ENCODE measurements at regions not wholly inside any gene's neighbourhood (a gene's known extent, or its start where the extent isn't known, plus 50 kb on each side); places are given as distances from the start of the nearest gene placed in this dataset.

DNA sequence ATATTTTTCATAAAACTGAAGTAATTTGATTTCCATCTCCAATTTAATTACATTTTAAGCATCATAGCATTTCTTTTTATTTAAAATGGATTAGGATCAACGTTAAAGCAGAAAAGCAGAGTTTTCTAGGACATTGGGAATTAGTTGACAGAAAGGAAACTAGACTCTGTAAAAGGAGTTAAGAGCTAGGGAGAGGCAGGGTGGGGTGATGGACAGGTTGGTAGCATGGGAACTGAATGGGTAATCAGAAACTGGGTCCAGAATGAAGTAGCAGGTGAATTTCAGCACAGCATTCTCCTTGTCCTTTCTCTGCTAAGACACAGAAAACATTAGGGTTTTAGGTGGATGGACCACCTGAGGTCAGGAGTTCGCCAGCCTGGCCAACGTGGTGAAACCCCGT, 97.6 kb downstream of the ANAPC4 start:
- DNase-seq, result no peak
- Mint-ChIP-seq H3K36me3 (no peaks in the 10 kb centered on the region), H3K4me1 (no peaks in the 10 kb centered on the region), H3K27ac (no peak overlapping the region), H3K4me3 (no peak overlapping the region), H3K27me3 (no peaks in the 10 kb centered on the region), H3K9me3 (peaks cover 5% of the 10 kb centered on the region)
- CTCF ChIA-PET, result no interaction called here

DNA sequence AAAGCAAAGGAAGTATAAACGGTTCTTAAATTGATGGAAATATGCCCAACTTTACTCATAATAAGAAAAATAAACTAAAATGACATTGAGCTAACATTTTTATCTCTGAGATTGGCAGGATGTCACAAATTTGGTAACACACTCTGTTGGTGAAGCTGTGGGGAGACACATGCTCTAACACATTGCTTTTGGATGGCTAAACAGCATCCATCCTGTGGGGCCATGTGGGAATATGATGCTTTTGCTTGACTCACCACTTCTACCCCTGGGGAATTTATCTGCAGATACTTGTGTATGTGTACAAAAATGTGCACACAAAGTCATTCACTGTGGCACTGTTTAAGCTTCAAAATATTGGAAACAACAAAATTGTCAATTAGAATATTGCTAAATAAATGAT, 100.2 kb downstream of the ANAPC4 start:
- Mint-ChIP-seq H3K27ac (no peak overlapping the region), H3K4me3 (no peak overlapping the region), H3K27me3 (no peaks in the 10 kb centered on the region), H3K4me1 (no peaks in the 10 kb centered on the region), H3K36me3 (no peaks in the 10 kb centered on the region), H3K9me3 (no peaks in the 10 kb centered on the region)
- CTCF ChIA-PET, result no interaction called here
- no peak for DNase-seq

- no peaks in the 10 kb centered on the region for H3K27me3 Mint-ChIP-seq
- no peak overlapping the region for H3K4me3 Mint-ChIP-seq
- H3K9me3 Mint-ChIP-seq, result peaks cover 4% of the 10 kb centered on the region
- DNase-seq, result no peak
- no peaks in the 10 kb centered on the region for H3K4me1 Mint-ChIP-seq
- CTCF ChIA-PET, result no interaction called here
- H3K36me3 Mint-ChIP-seq, result no peaks in the 10 kb centered on the region
- H3K27ac Mint-ChIP-seq, result no peak overlapping the region
These were observed 104.6 kb downstream of the ANAPC4 start for GRCh38 chr4:25481648-25482047.

GRCh38 chr4:25484243-25484721, 107.2 kb downstream of the ANAPC4 start:
- H3K4me3 Mint-ChIP-seq, result no peak overlapping the region
- CTCF ChIA-PET, result no interaction called here
- H3K27me3 Mint-ChIP-seq, result no peaks in the 10 kb centered on the region
- peaks cover 9% of the 10 kb centered on the region for H3K9me3 Mint-ChIP-seq
- no peaks in the 10 kb centered on the region for H3K4me1 Mint-ChIP-seq
- DNase-seq, result no peak
- H3K27ac Mint-ChIP-seq, result no peak overlapping the region
- no peaks in the 10 kb centered on the region for H3K36me3 Mint-ChIP-seq

- CTCF ChIA-PET, result no interaction called here
- peaks cover 9% of the 10 kb centered on the region for H3K9me3 Mint-ChIP-seq
- H3K4me1 Mint-ChIP-seq, result no peaks in the 10 kb centered on the region
- DNase-seq, result no peak
- no peaks in the 10 kb centered on the region for H3K27me3 Mint-ChIP-seq
- no peak overlapping the region for H3K4me3 Mint-ChIP-seq
- H3K27ac Mint-ChIP-seq, result no peak overlapping the region
- no peaks in the 10 kb centered on the region for H3K36me3 Mint-ChIP-seq
These were observed 108.0 kb downstream of the ANAPC4 start for GRCh38 chr4:25485104-25485503.

- H3K27ac Mint-ChIP-seq, result no peak overlapping the region
- no peak for DNase-seq
- no peak overlapping the region for H3K4me3 Mint-ChIP-seq
- H3K4me1 Mint-ChIP-seq, result no peaks in the 10 kb centered on the region
- H3K27me3 Mint-ChIP-seq, result no peaks in the 10 kb centered on the region
- no peaks in the 10 kb centered on the region for H3K36me3 Mint-ChIP-seq
- peaks cover 9% of the 10 kb centered on the region for H3K9me3 Mint-ChIP-seq
- CTCF ChIA-PET, result no interaction called here
These were observed 109.1 kb downstream of the ANAPC4 start for GRCh38 chr4:25486171-25486570.

DNA sequence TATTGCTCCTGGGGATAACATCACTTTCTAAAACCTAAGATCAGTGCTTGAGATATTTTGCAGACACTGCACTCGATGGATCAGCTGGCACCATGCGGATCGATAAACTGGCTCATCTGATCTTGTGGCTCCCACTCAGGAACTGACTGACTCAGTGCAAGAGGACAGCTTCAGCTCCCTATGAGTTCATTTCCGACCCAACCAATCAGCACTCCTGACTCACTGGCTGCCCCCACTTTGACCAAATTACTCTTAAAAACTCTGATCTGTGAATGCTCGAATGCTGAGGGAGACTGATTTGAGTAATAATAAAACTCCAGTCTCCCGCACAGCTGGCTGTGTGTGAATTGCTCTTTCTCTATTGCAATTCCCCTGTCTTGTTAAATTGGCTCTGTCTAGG, 110.1 kb downstream of the ANAPC4 start:
- no peaks in the 10 kb centered on the region for H3K4me1 Mint-ChIP-seq
- CTCF ChIA-PET, result no interaction called here
- peaks cover 3% of the 10 kb centered on the region for H3K27me3 Mint-ChIP-seq
- no peak for DNase-seq
- no peaks in the 10 kb centered on the region for H3K36me3 Mint-ChIP-seq
- peaks cover 9% of the 10 kb centered on the region for H3K9me3 Mint-ChIP-seq
- H3K27ac Mint-ChIP-seq, result no peak overlapping the region
- H3K4me3 Mint-ChIP-seq, result no peak overlapping the region

DNA sequence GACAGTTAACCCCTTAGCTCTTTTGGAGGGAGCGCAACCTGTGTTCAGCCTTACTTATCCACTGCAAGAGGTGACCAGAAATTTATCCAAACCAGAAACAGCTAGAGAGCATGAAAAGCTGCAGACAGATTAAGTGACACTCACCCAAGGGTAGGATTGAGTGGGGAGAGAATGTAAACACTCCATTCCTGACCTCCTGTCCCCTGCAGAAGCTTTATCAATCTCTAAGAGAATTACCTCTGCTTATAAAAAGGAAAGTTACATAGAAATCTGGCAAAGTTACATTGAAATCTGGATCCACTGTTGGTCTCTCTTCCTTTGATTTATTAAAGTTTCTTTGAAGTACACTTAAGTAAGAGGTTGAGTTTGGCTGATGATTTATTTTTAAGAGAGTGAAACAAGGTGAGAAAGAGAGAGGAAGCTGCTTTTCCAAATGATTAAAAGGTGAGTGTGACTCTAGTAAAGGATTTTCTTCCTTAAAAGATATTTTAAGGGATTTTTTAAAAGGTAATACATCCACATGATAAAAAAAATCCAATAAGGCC, 112.3 kb downstream of the ANAPC4 start:
- H3K4me1 Mint-ChIP-seq, result no peaks in the 10 kb centered on the region
- H3K36me3 Mint-ChIP-seq, result no peaks in the 10 kb centered on the region
- DNase-seq, result no peak
- peaks cover 9% of the 10 kb centered on the region for H3K9me3 Mint-ChIP-seq
- no peak overlapping the region for H3K4me3 Mint-ChIP-seq
- CTCF ChIA-PET, result no interaction called here
- H3K27me3 Mint-ChIP-seq, result peaks cover 5% of the 10 kb centered on the region
- H3K27ac Mint-ChIP-seq, result no peak overlapping the region

DNA sequence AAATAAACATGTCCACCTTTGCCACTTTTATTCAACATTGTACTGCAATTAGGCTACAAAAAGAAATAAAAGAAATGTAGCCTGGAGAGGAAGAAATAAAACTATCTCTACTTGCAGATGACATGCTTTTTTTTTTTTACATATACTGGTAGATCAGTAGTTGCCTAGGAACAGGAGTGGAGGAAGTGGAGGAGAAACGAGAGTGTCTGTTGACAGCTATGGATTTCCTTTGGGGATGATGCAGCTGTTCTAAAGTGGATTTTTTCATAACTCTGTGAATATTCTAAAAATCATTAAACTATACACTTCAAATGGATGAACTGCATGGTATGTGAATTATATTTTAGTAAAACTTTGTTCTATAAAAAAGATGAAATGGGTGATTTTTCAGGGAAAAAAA, 116.4 kb downstream of the ANAPC4 start:
- Mint-ChIP-seq H3K9me3 (no peaks in the 10 kb centered on the region), H3K4me1 (no peaks in the 10 kb centered on the region), H3K4me3 (no peak overlapping the region), H3K27ac (no peak overlapping the region), H3K36me3 (no peaks in the 10 kb centered on the region), H3K27me3 (peaks cover 5% of the 10 kb centered on the region)
- CTCF ChIA-PET, result no interaction called here
- no peak for DNase-seq

GRCh38 chr4:25494166-25494565, 117.1 kb downstream of the ANAPC4 start:
- H3K27me3 Mint-ChIP-seq, result peaks cover 5% of the 10 kb centered on the region
- H3K36me3 Mint-ChIP-seq, result no peaks in the 10 kb centered on the region
- no peaks in the 10 kb centered on the region for H3K4me1 Mint-ChIP-seq
- CTCF ChIA-PET, result no interaction called here
- H3K4me3 Mint-ChIP-seq, result no peak overlapping the region
- H3K27ac Mint-ChIP-seq, result no peak overlapping the region
- no peaks in the 10 kb centered on the region for H3K9me3 Mint-ChIP-seq
- DNase-seq, result no peak

- Mint-ChIP-seq H3K4me3 (no peak overlapping the region), H3K9me3 (no peaks in the 10 kb centered on the region), H3K27ac (no peak overlapping the region), H3K27me3 (peaks cover 3% of the 10 kb centered on the region), H3K36me3 (no peaks in the 10 kb centered on the region), H3K4me1 (no peaks in the 10 kb centered on the region)
- DNase-seq, result no peak
- CTCF ChIA-PET, result no interaction called here
These were observed 123.7 kb downstream of the ANAPC4 start for GRCh38 chr4:25500626-25501316.

DNA sequence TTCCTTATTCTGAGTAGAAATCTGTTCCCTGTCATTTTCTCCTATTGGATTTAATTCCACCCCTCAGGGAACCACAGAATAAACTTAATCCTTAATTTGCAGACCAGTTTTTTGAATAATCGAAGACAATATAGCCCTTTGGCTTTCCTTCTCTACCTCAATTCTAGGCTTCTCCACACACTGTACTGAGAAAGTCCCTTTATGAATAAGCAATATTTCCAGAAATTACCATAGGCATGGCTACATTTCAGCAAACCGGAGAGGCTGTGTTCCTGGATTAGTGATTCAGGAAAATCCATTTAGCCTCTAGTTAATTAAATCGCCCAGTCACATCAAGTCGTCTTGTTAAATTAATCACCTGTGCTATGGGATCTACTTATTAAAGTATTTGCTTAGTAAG, 125.1 kb downstream of the ANAPC4 start:
- no peak overlapping the region for H3K4me3 Mint-ChIP-seq
- H3K4me1 Mint-ChIP-seq, result no peaks in the 10 kb centered on the region
- H3K36me3 Mint-ChIP-seq, result no peaks in the 10 kb centered on the region
- CTCF ChIA-PET, result no interaction called here
- peaks cover 3% of the 10 kb centered on the region for H3K27me3 Mint-ChIP-seq
- no peaks in the 10 kb centered on the region for H3K9me3 Mint-ChIP-seq
- no peak for DNase-seq
- H3K27ac Mint-ChIP-seq, result no peak overlapping the region

DNA sequence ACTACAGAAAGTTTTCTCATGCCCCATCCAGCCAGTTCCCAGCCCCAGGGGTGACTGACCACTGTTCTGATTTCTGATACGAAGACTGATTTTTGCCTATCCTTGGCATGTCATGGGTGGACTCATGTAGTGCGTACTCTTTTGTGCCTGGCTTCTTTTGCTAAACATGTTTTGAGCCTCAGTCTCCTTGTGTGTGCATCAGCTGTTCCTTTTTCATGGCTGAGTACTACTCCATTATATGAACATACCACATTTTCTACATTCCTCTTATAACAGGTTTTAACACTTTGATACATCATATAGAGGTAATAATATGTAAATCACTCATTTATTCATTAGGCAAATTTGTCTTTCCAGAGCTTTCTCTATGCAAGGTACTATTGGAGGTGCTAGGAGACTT, 126.7 kb downstream of the ANAPC4 start:
- no peak overlapping the region for H3K4me3 Mint-ChIP-seq
- CTCF ChIA-PET, result no interaction called here

DNA sequence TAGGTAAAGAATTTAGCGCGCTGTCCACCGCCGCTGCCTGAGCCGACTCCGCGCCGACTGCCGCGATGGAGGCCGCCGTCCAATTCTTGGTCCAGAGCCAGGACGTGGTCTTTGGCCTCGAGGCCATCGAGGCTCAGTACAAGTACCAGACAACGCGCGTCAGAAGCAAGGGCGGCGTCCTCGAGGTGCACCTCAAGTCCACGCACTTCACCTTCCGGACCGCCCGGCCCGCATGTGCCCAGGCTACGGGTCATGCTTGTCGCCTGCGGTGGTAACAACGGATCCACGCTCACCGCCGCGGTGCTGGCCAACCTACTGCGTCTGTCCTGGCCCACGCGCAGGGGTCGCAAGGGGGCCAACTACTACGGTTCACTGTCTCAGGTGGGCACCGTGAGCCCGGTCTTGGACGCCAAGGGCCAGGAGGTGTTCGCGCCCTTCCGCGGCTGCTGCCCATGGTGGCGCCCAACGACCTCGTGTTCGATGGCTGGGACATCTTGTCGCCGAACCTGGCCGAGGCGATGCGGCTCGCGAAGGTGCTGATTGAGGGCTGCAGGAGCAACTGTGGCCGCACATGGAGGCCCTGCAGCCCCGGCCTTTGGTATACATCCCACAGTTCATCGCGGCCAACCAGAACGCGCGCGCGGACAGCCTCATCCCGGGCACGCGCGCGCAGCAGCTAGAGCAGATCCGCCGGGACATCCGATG, 128.0 kb downstream of the ANAPC4 start:
- Mint-ChIP-seq H3K27ac (no peak overlapping the region), H3K9me3 (no peaks in the 10 kb centered on the region), H3K27me3 (peaks cover 7% of the 10 kb centered on the region), H3K36me3 (no peaks in the 10 kb centered on the region), H3K4me3 (no peak overlapping the region), H3K4me1 (no peaks in the 10 kb centered on the region)
- CTCF ChIA-PET, result no interaction called here
- DNase-seq, result no peak

More for the DNA sequence above, 126.7 kb downstream of the ANAPC4 start:
- no peak for DNase-seq
- Mint-ChIP-seq H3K4me1 (no peaks in the 10 kb centered on the region), H3K9me3 (no peaks in the 10 kb centered on the region), H3K27me3 (peaks cover 3% of the 10 kb centered on the region), H3K36me3 (no peaks in the 10 kb centered on the region), H3K27ac (no peak overlapping the region)

GRCh38 chr4:25505637-25505991, 128.6 kb downstream of the ANAPC4 start:
- no peak overlapping the region for H3K4me3 Mint-ChIP-seq
- no peak for DNase-seq
- H3K4me1 Mint-ChIP-seq, result no peaks in the 10 kb centered on the region
- H3K27ac Mint-ChIP-seq, result no peak overlapping the region
- CTCF ChIA-PET, result no interaction called here
- H3K9me3 Mint-ChIP-seq, result no peaks in the 10 kb centered on the region
- no peaks in the 10 kb centered on the region for H3K36me3 Mint-ChIP-seq
- peaks cover 7% of the 10 kb centered on the region for H3K27me3 Mint-ChIP-seq
